Right renal pelvis (tissue), 4 donors: ENCODE measurements at regions not wholly inside any gene's neighbourhood (a gene's known extent, or its start where the extent isn't known, plus 50 kb on each side); places are given as distances from the start of the nearest gene placed in this dataset.

Experiments
- DNase-seq, 4 donors: peaks; one replicate each; pipeline ENCODE4 v3.0.0-alpha.2; 2013; ENCODE audit warnings: low read depth in 4 of 4, low spot score in 3 of 4, missing footprints in 1 of 4

- peak; percentile 62 to 83 (median 79) for DNase-seq
Measured at GRCh38 chr5:107808671-107809137, 138.0 kb upstream of the EFNA5 start.

GRCh38 chr5:107807431-107807830 is 136.7 kb upstream of the EFNA5 start:
- no peak for DNase-seq

- DNase-seq, result no peak
Measured at GRCh38 chr5:107806705-107807104, 136.0 kb upstream of the EFNA5 start.

- no peak for DNase-seq
Measured at GRCh38 chr5:107806271-107806670, 135.5 kb upstream of the EFNA5 start.

GRCh38 chr5:107805824-107806223 is 135.1 kb upstream of the EFNA5 start:
- DNase-seq, result no peak

GRCh38 chr5:107805166-107805565 is 134.4 kb upstream of the EFNA5 start:
- no peak for DNase-seq

GRCh38 chr5:107803728-107804127 is 133.0 kb upstream of the EFNA5 start:
- DNase-seq, result no peak

- DNase-seq, result no peak
Measured at GRCh38 chr5:107801061-107801460, 130.3 kb upstream of the EFNA5 start.

- DNase-seq, result no peak
Measured at GRCh38 chr5:107799306-107799705, 128.6 kb upstream of the EFNA5 start.

GRCh38 chr5:107796797-107797196 is 126.1 kb upstream of the EFNA5 start:
- no peak for DNase-seq

GRCh38 chr5:107794741-107795140 is 124.0 kb upstream of the EFNA5 start:
- DNase-seq, result no peak

- DNase-seq, result no peak
Measured at GRCh38 chr5:107792940-107793339, 122.2 kb upstream of the EFNA5 start.

- no peak for DNase-seq
Measured at GRCh38 chr5:107790671-107791070, 119.9 kb upstream of the EFNA5 start.

GRCh38 chr5:107786424-107786823 is 115.7 kb upstream of the EFNA5 start:
- no peak for DNase-seq

GRCh38 chr5:107783551-107783950 is 112.8 kb upstream of the EFNA5 start:
- DNase-seq, result no peak

GRCh38 chr5:107782561-107783169 is 111.9 kb upstream of the EFNA5 start:
- DNase-seq, result no peak

- DNase-seq, result no peak
Measured at GRCh38 chr5:107781451-107781850, 110.7 kb upstream of the EFNA5 start.

- no peak for DNase-seq
Measured at GRCh38 chr5:107779437-107779836, 108.7 kb upstream of the EFNA5 start.

- DNase-seq, result no peak
Measured at GRCh38 chr5:107778647-107779046, 107.9 kb upstream of the EFNA5 start.

- no peak for DNase-seq
Measured at GRCh38 chr5:107776922-107777740, 106.4 kb upstream of the EFNA5 start.

GRCh38 chr5:107776506-107776905 is 105.8 kb upstream of the EFNA5 start:
- DNase-seq, result no peak

- DNase-seq, result no peak
Measured at GRCh38 chr5:107774316-107774715, 103.6 kb upstream of the EFNA5 start.
